GM12874 (cell line): ENCODE measurements at regions not wholly inside any gene's neighbourhood (a gene's known extent, or its start where the extent isn't known, plus 50 kb on each side); places are given as distances from the start of the nearest gene placed in this dataset.

Experiments
- TF ChIP-seq, protein P1 (sequence below): IDR thresholded peaks from 2 replicates; pipeline ENCODE4 v1.5.1; 2011; ENCODE audit warnings: low read depth, mild to moderate bottlenecking, control low read depth, low read length, moderate library complexity; ENCODE audit not compliant: insufficient read depth

DNA sequence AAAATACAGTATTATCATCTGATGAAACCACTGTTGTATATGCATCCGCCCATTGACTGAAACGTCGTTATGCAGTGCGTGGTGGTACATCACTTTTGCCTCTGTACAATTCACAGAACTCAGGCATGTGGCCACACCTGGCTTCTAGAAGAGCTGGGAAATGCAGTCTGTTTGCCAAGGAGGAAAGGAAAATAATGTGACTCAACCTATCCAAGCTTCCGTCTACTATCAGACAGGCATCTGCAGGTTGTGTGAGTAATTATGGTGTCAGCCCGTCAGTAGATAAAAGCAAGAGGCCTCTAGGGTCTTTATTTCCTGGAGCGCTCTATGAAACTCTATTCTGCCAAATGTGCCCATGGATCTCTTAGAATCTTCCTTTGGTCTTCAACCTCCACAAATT, 111.6 kb downstream of the BBS10 start:
- TF ChIP-seq, protein P1, sequence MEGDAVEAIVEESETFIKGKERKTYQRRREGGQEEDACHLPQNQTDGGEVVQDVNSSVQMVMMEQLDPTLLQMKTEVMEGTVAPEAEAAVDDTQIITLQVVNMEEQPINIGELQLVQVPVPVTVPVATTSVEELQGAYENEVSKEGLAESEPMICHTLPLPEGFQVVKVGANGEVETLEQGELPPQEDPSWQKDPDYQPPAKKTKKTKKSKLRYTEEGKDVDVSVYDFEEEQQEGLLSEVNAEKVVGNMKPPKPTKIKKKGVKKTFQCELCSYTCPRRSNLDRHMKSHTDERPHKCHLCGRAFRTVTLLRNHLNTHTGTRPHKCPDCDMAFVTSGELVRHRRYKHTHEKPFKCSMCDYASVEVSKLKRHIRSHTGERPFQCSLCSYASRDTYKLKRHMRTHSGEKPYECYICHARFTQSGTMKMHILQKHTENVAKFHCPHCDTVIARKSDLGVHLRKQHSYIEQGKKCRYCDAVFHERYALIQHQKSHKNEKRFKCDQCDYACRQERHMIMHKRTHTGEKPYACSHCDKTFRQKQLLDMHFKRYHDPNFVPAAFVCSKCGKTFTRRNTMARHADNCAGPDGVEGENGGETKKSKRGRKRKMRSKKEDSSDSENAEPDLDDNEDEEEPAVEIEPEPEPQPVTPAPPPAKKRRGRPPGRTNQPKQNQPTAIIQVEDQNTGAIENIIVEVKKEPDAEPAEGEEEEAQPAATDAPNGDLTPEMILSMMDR, result no peak

DNA sequence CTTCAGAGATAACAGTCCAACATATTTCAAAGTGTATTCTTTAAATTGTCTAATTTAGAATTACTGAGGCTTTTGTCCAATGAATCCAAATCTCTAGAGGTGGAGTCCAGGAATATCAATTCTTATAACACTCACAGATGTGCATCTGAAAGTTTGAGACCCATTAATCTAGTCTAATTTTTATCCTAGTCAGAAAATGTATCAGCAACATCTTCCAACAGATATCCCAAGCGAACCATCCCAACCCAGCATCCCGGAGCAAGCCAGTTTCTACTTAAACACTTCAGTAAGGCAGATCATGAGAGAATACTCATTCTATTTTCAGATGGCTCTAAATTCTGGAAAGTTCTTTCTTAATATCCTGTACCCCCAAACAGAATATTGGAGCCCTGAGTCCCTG, 113.5 kb downstream of the BBS10 start:
- TF ChIP-seq, protein P1, result no peak

DNA sequence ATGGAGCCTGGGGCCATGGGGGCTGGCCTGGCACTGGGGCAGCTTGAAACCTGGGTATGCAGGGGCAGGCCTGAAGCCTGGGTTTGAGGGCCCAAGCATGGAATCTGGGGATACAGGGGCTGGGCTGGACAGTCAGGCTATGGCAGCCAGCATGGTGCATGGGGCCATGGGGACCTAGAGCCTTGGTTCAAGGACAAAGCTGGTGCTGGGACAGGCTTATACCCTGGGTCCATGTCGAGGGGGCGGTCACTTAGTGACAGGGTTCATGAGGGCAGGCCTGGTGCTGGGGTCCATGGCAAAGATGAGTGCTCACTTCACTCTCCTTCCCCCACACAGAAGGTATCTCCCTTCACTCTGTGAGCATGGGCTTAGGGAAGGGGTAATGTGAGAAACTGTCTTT, 116.2 kb downstream of the BBS10 start:
- TF ChIP-seq, protein P1, result no peak

DNA sequence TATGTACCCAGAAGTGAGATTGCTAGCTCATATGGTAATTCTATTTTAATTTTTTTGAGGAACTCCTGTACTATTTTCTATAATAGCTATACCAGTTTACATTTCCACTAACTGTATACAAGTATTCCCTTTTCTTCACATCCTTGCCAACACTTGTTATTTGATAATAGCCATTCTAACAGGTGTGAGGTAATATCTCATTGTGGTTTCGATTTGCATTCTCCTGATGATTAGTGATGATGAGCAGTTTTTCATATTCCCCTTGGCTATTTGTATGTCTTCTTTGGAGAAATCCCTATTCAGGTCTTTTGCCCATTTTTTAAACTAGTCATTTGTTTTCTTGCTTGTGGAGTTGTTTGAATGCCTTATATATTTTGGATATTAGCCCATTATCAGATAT, 121.3 kb downstream of the BBS10 start:
- TF ChIP-seq, protein P1, result no peak

DNA sequence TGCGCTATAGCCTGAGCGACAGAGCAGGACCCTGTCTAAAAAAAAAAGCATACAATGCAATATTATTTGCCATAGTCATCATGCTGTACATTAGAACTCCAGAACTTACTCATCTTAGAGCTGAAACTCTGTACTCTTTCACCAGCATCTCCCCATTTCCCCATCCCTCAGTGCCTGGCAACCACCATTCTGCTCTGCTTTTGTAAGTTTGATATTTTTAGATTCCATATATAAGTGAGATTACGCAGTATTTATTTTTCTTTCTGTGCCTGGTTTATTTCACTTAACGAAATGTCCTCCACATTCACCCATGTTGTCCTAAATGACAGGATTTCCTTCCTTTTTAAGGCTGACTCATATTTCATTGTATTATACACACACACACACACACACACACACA, 121.8 kb downstream of the BBS10 start:
- TF ChIP-seq, protein P1, result no peak

DNA sequence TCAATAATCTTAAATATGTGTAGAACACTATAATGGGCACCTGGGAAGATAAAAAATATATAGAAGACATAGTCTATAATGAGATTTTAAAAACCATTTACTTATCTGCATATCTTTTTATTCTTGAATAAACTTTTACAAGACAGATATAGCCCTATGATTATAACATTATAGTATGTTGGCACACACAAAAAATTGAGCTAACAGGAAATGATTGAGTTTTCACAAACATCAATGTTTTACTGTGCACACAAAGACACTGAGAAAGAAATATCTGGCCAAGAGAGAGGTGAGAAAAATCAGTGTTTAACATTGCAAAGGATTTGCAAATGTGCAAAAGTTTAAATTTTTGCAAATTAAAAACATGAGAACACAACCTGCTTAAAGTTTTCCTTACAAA, 124.3 kb downstream of the BBS10 start:
- TF ChIP-seq, protein P1, result no peak

DNA sequence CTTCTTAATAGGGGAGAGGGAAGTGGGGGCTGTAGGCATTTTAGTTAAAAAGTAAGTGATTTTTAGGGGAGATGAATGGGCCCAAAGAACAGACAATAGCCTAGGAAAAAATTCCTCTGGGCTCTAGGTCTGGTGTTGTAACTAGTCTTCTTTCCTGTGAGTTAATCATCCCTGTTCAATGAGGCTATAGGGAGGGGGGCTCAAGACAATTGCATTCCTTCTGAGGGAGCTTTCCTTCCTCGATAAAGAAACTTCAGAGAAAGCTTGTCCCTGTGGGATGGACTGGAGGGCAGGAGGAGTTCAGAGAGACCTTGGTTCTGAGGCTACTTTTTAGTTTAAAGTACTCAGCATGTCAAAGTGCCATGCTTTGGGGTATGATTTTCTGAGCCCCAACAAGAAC, 127.2 kb downstream of the BBS10 start:
- TF ChIP-seq, protein P1, result no peak

DNA sequence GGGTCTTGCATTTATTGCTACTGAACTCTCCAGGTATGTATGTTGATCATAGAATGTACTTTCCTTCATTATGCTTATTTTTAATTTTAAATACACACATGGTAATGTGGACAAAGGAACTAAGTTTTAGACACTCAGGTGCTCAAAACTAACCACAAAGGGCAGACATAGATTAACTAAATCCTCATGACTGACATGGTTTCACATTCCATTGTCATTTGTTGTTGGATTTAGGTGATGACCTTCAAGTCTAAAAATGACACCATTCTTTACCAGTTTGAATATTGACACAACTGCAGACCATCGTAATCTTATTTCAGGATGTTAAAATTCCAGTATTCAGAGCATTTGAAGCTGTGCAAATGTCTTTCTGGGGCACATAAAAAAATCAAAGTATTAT, 128.4 kb downstream of the BBS10 start:
- TF ChIP-seq, protein P1, result no peak
